ENCODE measurements at regions not wholly inside any gene's neighbourhood (a gene's known extent, or its start where the extent isn't known, plus 50 kb on each side); places are given as distances from the start of the nearest gene placed in this dataset.

GRCh38 chr19:31421856-31422255 is 72.6 kb upstream of the TSHZ3 start:
- Mint-ChIP-seq H3K4me3 (ENCODE audit: unreplicated experiment) (no peak overlapping the region), H3K27ac (ENCODE audit: unreplicated experiment) (no peak overlapping the region), H3K4me1 (ENCODE audit: low read depth) (no peaks in the 10 kb centered on the region), H3K9me3 (ENCODE audit: low read depth) (no peaks in the 10 kb centered on the region), H3K36me3 (ENCODE audit: low read depth) (no peaks in the 10 kb centered on the region), H3K27me3 (ENCODE audit: low read depth) (peaks cover 20% of the 10 kb centered on the region)
- no peak for DNase-seq (ENCODE audit: low spot score)
- TF ChIP-seq CTCF (IDR thresholded peaks at IDR 0.05) = no peak

DNA sequence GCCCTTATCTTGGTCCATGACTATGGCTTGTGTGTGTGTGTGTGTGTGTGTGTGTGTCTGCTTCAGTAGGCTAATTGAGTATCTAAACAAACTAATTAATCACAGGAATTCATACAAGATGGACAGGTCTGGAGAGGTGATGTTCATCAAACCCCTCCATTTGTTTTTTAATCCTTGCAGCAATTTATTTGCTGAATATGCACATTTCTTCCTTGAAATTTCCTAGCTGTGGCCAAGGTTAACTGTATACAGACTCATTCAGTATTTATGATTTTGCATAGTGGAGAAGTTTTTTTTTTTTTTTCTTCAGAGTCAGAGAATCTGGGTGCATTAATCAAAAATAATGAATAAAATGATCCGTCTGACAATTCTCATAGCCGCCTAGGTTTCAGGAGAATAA is 74.7 kb upstream of the TSHZ3 start:
- no peaks in the 10 kb centered on the region for H3K36me3 Mint-ChIP-seq (ENCODE audit: low read depth)
- no peak for DNase-seq (ENCODE audit: low spot score)
- H3K4me1 Mint-ChIP-seq (ENCODE audit: low read depth) = no peaks in the 10 kb centered on the region
- H3K27me3 Mint-ChIP-seq (ENCODE audit: low read depth) = peaks cover 16% of the 10 kb centered on the region
- no peaks in the 10 kb centered on the region for H3K9me3 Mint-ChIP-seq (ENCODE audit: low read depth)
- no peak for TF ChIP-seq CTCF (IDR thresholded peaks at IDR 0.05)
- no peak overlapping the region for H3K27ac Mint-ChIP-seq (ENCODE audit: unreplicated experiment)
- no peak overlapping the region for H3K4me3 Mint-ChIP-seq (ENCODE audit: unreplicated experiment)

- Mint-ChIP-seq H3K27me3 (ENCODE audit: low read depth) (peaks cover 15% of the 10 kb centered on the region), H3K9me3 (ENCODE audit: low read depth) (no peaks in the 10 kb centered on the region), H3K4me3 (ENCODE audit: unreplicated experiment) (no peak overlapping the region), H3K4me1 (ENCODE audit: low read depth) (no peaks in the 10 kb centered on the region), H3K36me3 (ENCODE audit: low read depth) (no peaks in the 10 kb centered on the region), H3K27ac (ENCODE audit: unreplicated experiment) (no peak overlapping the region)
- DNase-seq (ENCODE audit: low spot score) = no peak
- TF ChIP-seq CTCF (IDR thresholded peaks at IDR 0.05) = no peak
These were observed 75.8 kb upstream of the TSHZ3 start for GRCh38 chr19:31424861-31425620.

- H3K4me3 Mint-ChIP-seq (ENCODE audit: unreplicated experiment) = no peak overlapping the region
- peaks cover 7% of the 10 kb centered on the region for H3K27me3 Mint-ChIP-seq (ENCODE audit: low read depth)
- DNase-seq (ENCODE audit: low spot score) = no peak
- TF ChIP-seq CTCF (IDR thresholded peaks at IDR 0.05) = no peak
- no peaks in the 10 kb centered on the region for H3K4me1 Mint-ChIP-seq (ENCODE audit: low read depth)
- no peak overlapping the region for H3K27ac Mint-ChIP-seq (ENCODE audit: unreplicated experiment)
- H3K9me3 Mint-ChIP-seq (ENCODE audit: low read depth) = no peaks in the 10 kb centered on the region
- H3K36me3 Mint-ChIP-seq (ENCODE audit: low read depth) = no peaks in the 10 kb centered on the region
These were observed 78.6 kb upstream of the TSHZ3 start for GRCh38 chr19:31427857-31428256.

DNA sequence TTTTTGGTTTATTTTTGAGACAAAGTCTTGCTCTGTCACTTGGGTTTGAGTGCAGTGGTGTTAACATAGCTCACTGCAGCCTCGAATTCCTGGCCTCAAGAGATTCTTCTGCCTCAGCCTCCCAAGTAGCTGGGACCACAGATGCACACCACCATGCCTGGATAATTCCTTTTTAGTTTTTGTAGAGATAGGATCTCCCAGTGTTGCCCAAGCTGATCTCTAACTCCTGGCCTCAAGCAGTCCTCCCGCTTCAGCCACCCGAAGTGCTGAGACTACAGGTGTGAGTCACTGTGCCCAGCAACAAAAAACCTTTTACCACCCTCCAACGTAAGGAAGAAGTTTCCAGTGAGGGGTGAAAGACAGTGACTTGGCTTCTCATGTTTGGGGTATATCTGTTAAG is 81.1 kb upstream of the TSHZ3 start:
- H3K4me1 Mint-ChIP-seq (ENCODE audit: low read depth) = no peaks in the 10 kb centered on the region
- H3K9me3 Mint-ChIP-seq (ENCODE audit: low read depth) = peaks cover 10% of the 10 kb centered on the region
- TF ChIP-seq CTCF (IDR thresholded peaks at IDR 0.05) = no peak
- peaks cover 4% of the 10 kb centered on the region for H3K27me3 Mint-ChIP-seq (ENCODE audit: low read depth)
- H3K36me3 Mint-ChIP-seq (ENCODE audit: low read depth) = no peaks in the 10 kb centered on the region
- no peak overlapping the region for H3K27ac Mint-ChIP-seq (ENCODE audit: unreplicated experiment)
- H3K4me3 Mint-ChIP-seq (ENCODE audit: unreplicated experiment) = no peak overlapping the region
- DNase-seq (ENCODE audit: low spot score) = no peak

All from chondrocyte (in vitro differentiated cells).